ENCODE measurements at regions not wholly inside any gene's neighbourhood (a gene's known extent, or its start where the extent isn't known, plus 50 kb on each side); places are given as distances from the start of the nearest gene placed in this dataset.

- DNase-seq = no peak
Measured at GRCh38 chr11:32531528-32531927, 52.1 kb upstream of the EIF3M start.

GRCh38 chr11:32529994-32530588 is 53.5 kb upstream of the EIF3M start:
- no peak for DNase-seq

- no peak for DNase-seq
Measured at GRCh38 chr11:32527261-32528175, 56.1 kb upstream of the EIF3M start.

GRCh38 chr11:32526760-32527159 is 56.9 kb upstream of the EIF3M start:
- no peak for DNase-seq

GRCh38 chr11:32511926-32512325 is 71.7 kb upstream of the EIF3M start:
- no peak for DNase-seq

- DNase-seq = no peak
Measured at GRCh38 chr11:32510039-32510438, 73.6 kb upstream of the EIF3M start.

GRCh38 chr11:32508780-32509179 is 73.4 kb upstream of the WT1 start:
- no peak for DNase-seq

GRCh38 chr11:32500001-32500400 is 64.7 kb upstream of the WT1 start:
- no peak for DNase-seq

DNA sequence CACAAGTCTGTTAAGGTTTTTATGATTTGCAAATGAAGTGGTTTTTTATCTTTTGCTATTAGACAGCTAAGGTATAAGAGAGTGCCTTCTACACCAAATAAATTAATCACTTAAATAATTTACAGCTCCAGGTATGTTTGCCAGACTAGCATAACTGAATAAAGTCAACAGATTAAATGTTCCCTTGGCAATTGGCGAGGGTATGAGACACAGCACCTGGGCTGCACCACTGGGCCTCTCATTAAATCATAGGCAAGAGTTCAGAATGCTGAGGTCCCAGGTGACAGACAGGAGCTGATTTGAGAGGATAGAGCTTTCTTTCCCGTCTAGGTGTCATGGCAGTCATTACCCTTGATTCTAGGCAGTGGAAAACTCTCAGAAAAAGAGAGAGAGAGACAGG is 62.6 kb upstream of the WT1 start:
- no peak for DNase-seq

DNA sequence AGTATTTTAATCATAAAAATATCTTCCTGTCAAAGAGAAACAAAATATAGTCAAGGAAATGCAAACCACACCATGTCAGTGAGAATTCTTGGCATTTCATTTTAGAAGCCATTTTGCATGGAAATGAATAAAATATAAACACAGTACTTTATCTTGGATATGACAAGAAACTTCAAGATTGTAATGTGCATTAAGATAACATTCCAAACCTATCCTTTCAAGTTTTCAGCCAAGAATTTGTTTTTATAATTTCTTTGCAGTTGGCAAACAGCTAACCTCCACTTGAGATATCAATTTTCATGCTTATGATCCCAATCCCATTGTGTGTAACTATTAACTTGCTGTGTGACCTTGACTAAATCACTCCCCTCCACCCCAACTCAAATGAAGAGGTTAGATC is 59.3 kb upstream of the WT1 start:
- no peak for DNase-seq

DNA sequence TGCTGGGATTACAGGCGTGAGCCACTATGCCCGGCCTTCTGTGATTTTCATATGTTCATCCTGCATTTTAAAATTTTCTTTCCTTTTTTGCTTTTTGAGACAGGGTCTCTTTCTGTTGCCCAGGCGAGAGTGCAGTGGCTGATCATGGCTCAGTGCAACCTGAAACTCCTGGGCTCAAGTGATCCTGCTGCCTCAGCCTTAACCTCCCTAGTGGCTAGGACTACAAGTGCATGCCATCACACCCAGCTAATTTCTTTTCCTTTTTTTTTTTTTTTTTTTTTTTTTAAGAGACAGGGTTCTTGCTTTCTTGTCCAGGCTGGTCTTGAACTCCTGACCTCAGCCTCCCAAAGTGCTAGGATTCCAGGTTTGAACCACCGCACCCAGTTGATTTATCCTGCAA is 54.1 kb upstream of the WT1 start:
- DNase-seq = no peak

GRCh38 chr11:32487270-32487669 is 51.9 kb upstream of the WT1 start:
- DNase-seq = peak; percentile 59

DNA sequence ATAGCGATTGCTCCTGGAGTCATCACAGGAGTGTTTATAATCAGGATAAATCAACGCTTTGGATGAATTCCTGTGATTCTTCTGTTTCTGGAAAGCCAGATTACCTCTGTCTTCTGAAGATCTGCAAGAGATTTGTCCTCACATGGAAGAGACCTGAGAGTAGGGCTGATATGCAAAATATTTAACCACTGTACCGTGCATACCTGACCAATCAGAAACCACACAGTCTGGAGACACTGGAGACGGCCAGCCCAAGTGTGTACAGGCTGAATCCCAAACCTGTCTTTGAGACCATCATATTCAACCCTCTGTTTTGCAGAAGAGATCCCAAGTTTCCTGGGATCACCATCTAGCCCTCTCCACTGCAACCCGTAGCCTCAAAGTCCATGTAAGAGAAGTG is 50.4 kb upstream of the WT1 start:
- no peak for DNase-seq
